ENCODE measurements at regions not wholly inside any gene's neighbourhood (a gene's known extent, or its start where the extent isn't known, plus 50 kb on each side); places are given as distances from the start of the nearest gene placed in this dataset. TPM values are rescaled to one million over a fixed set of nuclear protein-coding genes. Genes with fewer than 3 reads are reported as not detected.

- no peak for DNase-seq (ENCODE audit: low read depth)
Observed at GRCh38 chr16:48438414-48438813, 53.2 kb upstream of the SIAH1 start.

- DNase-seq (ENCODE audit: low read depth): no peak
Observed at GRCh38 chr16:48435906-48436305, 50.7 kb upstream of the SIAH1 start.

- no peak for DNase-seq (ENCODE audit: low read depth)
Observed at GRCh38 chr16:48435318-48435680, 50.1 kb upstream of the SIAH1 start.

Small RNA genes lying in the stretch of these regions (small RNA-seq; reads per million reads assigned to genes)
- not detected for gene AC026470.1
